CD14-positive monocyte (primary cell): ENCODE measurements at regions not wholly inside any gene's neighbourhood (a gene's known extent, or its start where the extent isn't known, plus 50 kb on each side); places are given as distances from the start of the nearest gene placed in this dataset.

Source experiments
- DNase-seq, 3 donors: peaks; one replicate each; pipeline ENCODE4 v3.0.0-alpha.2; 2011 to 2022
- H2AFZ ChIP-seq: 2 replicates; pipeline ENCODE4 v1.6.0; 2012; ENCODE audit warnings: mild to moderate bottlenecking, low read depth, low read length, inconsistent platforms; ENCODE audit not compliant: insufficient read depth, poor library complexity, severe bottlenecking
- H3K27ac ChIP-seq, 2 donors: 1 replicate in 1 of 2; 2 replicates in 1 of 2; pipeline ENCODE4 v1.5.1; 2012 to 2013; ENCODE audit warnings: low read length in 2 of 2, control low read depth in 1 of 2, inconsistent platforms in 1 of 2, low read depth in 1 of 2, mild to moderate bottlenecking in 1 of 2
- H3K27me3 ChIP-seq, 2 donors: one replicate each; pipeline versions ENCODE4 v1.6.0 to v1.6.1; 2011 to 2013; ENCODE audit warnings: low read length in 2 of 2; ENCODE audit not compliant: control insufficient read depth in 2 of 2, insufficient read depth in 2 of 2
- H3K36me3 ChIP-seq, 2 donors: replicated peaks in 1 of 2; 1 replicate in 1 of 2; 2 replicates in 1 of 2; pipeline versions ENCODE4 v1.5.1 to v1.6.1; 2012 to 2013; ENCODE audit warnings: low read length in 2 of 2, control low read depth in 1 of 2, inconsistent platforms in 1 of 2, mild to moderate bottlenecking in 1 of 2; ENCODE audit not compliant: insufficient read depth in 2 of 2, control insufficient read depth in 1 of 2
- H3K4me1 ChIP-seq, 2 donors: 1 replicate in 1 of 2; 2 replicates in 1 of 2; pipeline versions ENCODE4 v1.5.1 to v1.6.1; 2012 to 2013; ENCODE audit warnings: low read length in 2 of 2, control low read depth in 1 of 2, inconsistent platforms in 1 of 2, mild to moderate bottlenecking in 1 of 2, moderate library complexity in 1 of 2; ENCODE audit not compliant: insufficient read depth in 2 of 2, control insufficient read depth in 1 of 2
- H3K4me2 ChIP-seq: replicated peaks from 2 replicates; pipeline ENCODE3; 2012; ENCODE audit warnings: low read length, moderate library complexity, mild to moderate bottlenecking; ENCODE audit not compliant: poor library complexity, severe bottlenecking; ENCODE audit errors: extremely low read depth
- H3K4me3 ChIP-seq, 3 experiments: fragments of 200-600 bp in 1 of 3; sonication (generic) in 1 of 3; replicated peaks in 1 of 3; 1 replicate in 2 of 3; 2 replicates in 1 of 3; pipeline ENCODE4 v1.5.1; 2011 to 2013; ENCODE audit warnings: low read length in 3 of 3, mild to moderate bottlenecking in 3 of 3, control low read depth in 2 of 3, low read depth in 2 of 3, inconsistent platforms in 1 of 3, moderate library complexity in 1 of 3
- H3K79me2 ChIP-seq: 2 replicates; pipeline ENCODE4 v1.6.0; 2012; ENCODE audit warnings: mild to moderate bottlenecking, control low read depth, inconsistent platforms, low read length, moderate library complexity; ENCODE audit not compliant: insufficient read depth
- H3K9ac ChIP-seq: 2 replicates; pipeline ENCODE4 v1.6.0; 2017; ENCODE audit warnings: low read length, mild to moderate bottlenecking; ENCODE audit not compliant: insufficient read depth, poor library complexity, severe bottlenecking
- H3K9me3 ChIP-seq, 2 donors: replicated peaks in 1 of 2; 1 replicate in 1 of 2; 2 replicates in 1 of 2; pipeline versions ENCODE4 v1.5.1 to v1.6.1; 2012 to 2013; ENCODE audit warnings: low read length in 2 of 2, control low read depth in 1 of 2; ENCODE audit not compliant: control insufficient read depth in 1 of 2, insufficient read depth in 1 of 2
- H4K20me1 ChIP-seq: 2 replicates; pipeline ENCODE4 v1.6.0; 2012; ENCODE audit warnings: mild to moderate bottlenecking, low read length, control low read depth, moderate library complexity; ENCODE audit not compliant: insufficient read depth
- H3K27ac Mint-ChIP-seq, 7 donors: one replicate each; pipeline ENCODE4 v1.8.0; 2020; ENCODE audit warnings: mild to moderate bottlenecking in 7 of 7, mixed read lengths in 7 of 7, moderate library complexity in 6 of 7, inconsistent platforms in 2 of 7
- H3K27me3 Mint-ChIP-seq, 3 donors: one replicate each; pipeline ENCODE4 v1.8.0; 2021 to 2022; ENCODE audit warnings: low read depth in 3 of 3, mild to moderate bottlenecking in 3 of 3, mixed read lengths in 3 of 3, moderate library complexity in 3 of 3, inconsistent platforms in 1 of 3
- H3K36me3 Mint-ChIP-seq, 2 donors: one replicate each; pipeline ENCODE4 v1.8.0; 2020; ENCODE audit warnings: mixed read lengths in 2 of 2, inconsistent platforms in 1 of 2, mild to moderate bottlenecking in 1 of 2
- H3K4me1 Mint-ChIP-seq: one replicate; pipeline ENCODE4 v1.8.0; 2020; ENCODE audit warnings: mild to moderate bottlenecking, mixed read lengths
- H3K4me3 Mint-ChIP-seq, 2 donors: one replicate each; pipeline ENCODE4 v1.8.0; 2020; ENCODE audit warnings: mild to moderate bottlenecking in 2 of 2, mixed read lengths in 2 of 2, moderate library complexity in 1 of 2
- H3K9me3 Mint-ChIP-seq, 7 donors: one replicate each; pipeline ENCODE4 v1.8.0; 2020 to 2022; ENCODE audit warnings: mixed read lengths in 7 of 7, mild to moderate bottlenecking in 6 of 7, moderate library complexity in 6 of 7, inconsistent platforms in 2 of 7
- WGBS: methylation state at CpG from one replicate; pipeline ENCODE4 v1.1.5; 2013; ENCODE audit warnings: missing lambda C conversion rate; ENCODE audit not compliant: insufficient coverage; 5-methylcytosine and 5-hydroxymethylcytosine counted together
- intact Hi-C, 2 donors: fragments of 100-400 bp; cut with micrococcal nuclease; formaldehyde crosslinking; loops; one replicate each; pipeline versions ENCODE4 v1.15.0 to v1.15.1; 2023
- TF ChIP-seq, protein P1 (sequence below): fragments of 200-600 bp; IDR thresholded peaks from one replicate; pipeline ENCODE4 v1.8.0; 2022; ENCODE audit warnings: antibody characterized with exemption, mild to moderate bottlenecking

DNA sequence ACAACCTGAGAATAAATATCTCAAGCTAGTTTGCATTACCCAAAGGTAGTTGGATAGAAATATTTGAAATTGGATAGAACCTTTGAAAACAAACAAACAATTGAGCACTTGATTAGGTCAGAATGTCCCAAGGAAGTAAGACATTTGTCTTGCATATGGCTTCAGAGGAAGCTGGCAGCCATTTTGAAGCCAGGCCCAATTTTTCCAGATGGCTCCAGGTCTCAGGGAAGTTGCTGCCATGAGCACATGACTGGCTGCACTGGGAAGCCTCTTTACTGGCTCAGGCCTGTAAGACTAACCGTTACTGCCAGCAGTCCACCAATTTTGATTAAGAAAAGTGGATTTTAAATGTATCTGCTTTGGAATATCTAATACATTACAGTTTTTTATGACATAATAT lies 448.9 kb upstream of the DPH6 start:
- no peak overlapping the region for H3K4me3 Mint-ChIP-seq
- DNase-seq: no peak
- intact Hi-C loops: no loop called here
- Histone ChIP-seq H4K20me1 (no peaks in the 10 kb centered on the region), H3K27ac (no peak overlapping the region), H3K79me2 (no peaks in the 10 kb centered on the region), H3K27me3 (no peaks in the 10 kb centered on the region), H3K36me3 (no peaks in the 10 kb centered on the region), H3K9ac (no peak overlapping the region), H2AFZ (no peak overlapping the region), H3K4me3 (no peak overlapping the region), H3K4me2 (no peak overlapping the region), H3K9me3 (peaks cover 2 to 10% of the 10 kb centered on the region in 2 donors), H3K4me1 (no peaks in the 10 kb centered on the region)
- peaks cover 0 to 3% (median 0%) of the 10 kb centered on the region in 3 donors for H3K27me3 Mint-ChIP-seq
- no peaks in the 10 kb centered on the region for H3K4me1 Mint-ChIP-seq
- no CpG with 5 or more reads among the region's 1 CpG for WGBS
- H3K27ac Mint-ChIP-seq: no peak overlapping the region
- TF ChIP-seq, protein P1, sequence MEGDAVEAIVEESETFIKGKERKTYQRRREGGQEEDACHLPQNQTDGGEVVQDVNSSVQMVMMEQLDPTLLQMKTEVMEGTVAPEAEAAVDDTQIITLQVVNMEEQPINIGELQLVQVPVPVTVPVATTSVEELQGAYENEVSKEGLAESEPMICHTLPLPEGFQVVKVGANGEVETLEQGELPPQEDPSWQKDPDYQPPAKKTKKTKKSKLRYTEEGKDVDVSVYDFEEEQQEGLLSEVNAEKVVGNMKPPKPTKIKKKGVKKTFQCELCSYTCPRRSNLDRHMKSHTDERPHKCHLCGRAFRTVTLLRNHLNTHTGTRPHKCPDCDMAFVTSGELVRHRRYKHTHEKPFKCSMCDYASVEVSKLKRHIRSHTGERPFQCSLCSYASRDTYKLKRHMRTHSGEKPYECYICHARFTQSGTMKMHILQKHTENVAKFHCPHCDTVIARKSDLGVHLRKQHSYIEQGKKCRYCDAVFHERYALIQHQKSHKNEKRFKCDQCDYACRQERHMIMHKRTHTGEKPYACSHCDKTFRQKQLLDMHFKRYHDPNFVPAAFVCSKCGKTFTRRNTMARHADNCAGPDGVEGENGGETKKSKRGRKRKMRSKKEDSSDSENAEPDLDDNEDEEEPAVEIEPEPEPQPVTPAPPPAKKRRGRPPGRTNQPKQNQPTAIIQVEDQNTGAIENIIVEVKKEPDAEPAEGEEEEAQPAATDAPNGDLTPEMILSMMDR: no peak
- H3K36me3 Mint-ChIP-seq: no peaks in the 10 kb centered on the region
- peaks cover 2 to 9% (median 6%) of the 10 kb centered on the region in 7 donors for H3K9me3 Mint-ChIP-seq

DNA sequence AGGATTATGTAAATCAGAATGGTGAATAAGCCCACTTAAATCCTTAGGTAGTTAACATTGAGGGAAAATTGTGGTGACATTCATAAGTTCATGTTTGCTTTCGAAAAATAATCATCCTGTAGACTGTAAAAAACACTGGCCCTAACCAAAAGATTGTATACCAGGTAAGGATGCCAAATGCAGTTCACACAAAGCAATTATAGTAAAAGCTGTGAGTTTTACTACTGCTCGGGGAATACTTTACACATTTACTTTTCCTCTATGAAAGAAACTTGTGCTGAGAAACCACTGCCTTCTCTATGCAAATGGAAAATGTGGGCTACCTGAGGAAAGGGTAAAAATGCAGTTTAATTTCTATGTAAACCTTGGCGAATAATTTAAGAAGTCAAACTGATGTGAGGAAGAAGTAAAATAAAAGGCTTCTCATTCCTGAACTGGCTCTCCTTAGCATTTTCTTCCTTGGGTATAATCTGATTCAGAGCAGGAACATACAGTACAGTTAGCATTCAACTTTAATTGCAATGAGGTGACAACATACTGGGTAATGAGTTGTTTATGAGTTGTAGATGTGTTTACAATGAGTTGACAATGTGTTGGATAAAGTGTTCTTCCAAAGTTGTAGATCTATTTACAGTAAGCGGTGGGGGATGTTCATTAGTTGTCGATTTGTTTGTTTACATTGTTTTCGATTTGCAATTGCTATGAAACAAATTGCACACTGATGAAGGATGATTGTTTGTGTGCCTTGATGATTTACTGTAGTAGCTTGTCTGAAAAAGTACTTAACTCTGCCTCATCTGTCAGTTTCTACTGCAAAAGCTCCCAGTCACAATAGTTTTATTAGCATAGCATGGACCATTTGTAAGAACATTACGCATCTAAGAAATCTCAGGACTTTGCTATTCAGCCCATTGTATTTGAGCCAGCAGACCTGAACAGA lies 453.0 kb upstream of the DPH6 start:
- Histone ChIP-seq H3K36me3 (no peaks in the 10 kb centered on the region), H2AFZ (no peak overlapping the region), H3K4me1 (no peaks in the 10 kb centered on the region), H3K9me3 (peaks cover 2 to 13% of the 10 kb centered on the region in 2 donors), H3K4me3 (no peak overlapping the region), H3K27me3 (no peaks in the 10 kb centered on the region), H3K79me2 (no peaks in the 10 kb centered on the region), H3K27ac (no peak overlapping the region), H3K9ac (no peak overlapping the region), H4K20me1 (no peaks in the 10 kb centered on the region), H3K4me2 (no peak overlapping the region)
- H3K27me3 Mint-ChIP-seq: no peaks in the 10 kb centered on the region
- H3K4me1 Mint-ChIP-seq: no peaks in the 10 kb centered on the region
- peaks cover 1 to 20% (median 4%) of the 10 kb centered on the region in 7 donors for H3K9me3 Mint-ChIP-seq
- TF ChIP-seq, protein P1: no peak
- H3K36me3 Mint-ChIP-seq: no peaks in the 10 kb centered on the region
- DNase-seq: no peak
- intact Hi-C loops: no loop called here
- H3K4me3 Mint-ChIP-seq: no peak overlapping the region
- WGBS: 93% methylated on average over 3 of the region's 7 CpGs
- H3K27ac Mint-ChIP-seq: no peak overlapping the region
